ENCODE measurements at regions not wholly inside any gene's neighbourhood (a gene's known extent, or its start where the extent isn't known, plus 50 kb on each side); places are given as distances from the start of the nearest gene placed in this dataset.
"Not testable (repeated sequence)": the region's sequence is repeated elsewhere in the genome, so short reads cannot be mapped to it uniquely, and the experiment has no call there.

- no peak for DNase-seq (ENCODE audit: low read depth)
These were observed 619.8 kb downstream of the CCDC85A start for GRCh38 chr2:56803596-56803995.

GRCh38 chr2:56806924-56807323, 623.1 kb downstream of the CCDC85A start:
- DNase-seq (ENCODE audit: low read depth), result no peak

- no peak for DNase-seq (ENCODE audit: low read depth)
These were observed 624.1 kb downstream of the CCDC85A start for GRCh38 chr2:56807861-56808260.

- DNase-seq (ENCODE audit: low read depth), result no peak
These were observed 627.6 kb downstream of the CCDC85A start for GRCh38 chr2:56811401-56811800.

GRCh38 chr2:56812432-56812831, 628.6 kb downstream of the CCDC85A start:
- DNase-seq (ENCODE audit: low read depth), result no peak

- no peak for DNase-seq (ENCODE audit: low read depth)
These were observed 629.7 kb downstream of the CCDC85A start for GRCh38 chr2:56813490-56813889.

GRCh38 chr2:56816666-56817065, 632.9 kb downstream of the CCDC85A start:
- DNase-seq (ENCODE audit: low read depth), result no peak

GRCh38 chr2:56831780-56832179, 648.0 kb downstream of the CCDC85A start:
- no peak for DNase-seq (ENCODE audit: low read depth)

- DNase-seq (ENCODE audit: low read depth), result no peak
These were observed 650.9 kb downstream of the CCDC85A start for GRCh38 chr2:56834686-56835085.

GRCh38 chr2:56840009-56840408, 656.2 kb downstream of the CCDC85A start:
- not testable (repeated sequence) for DNase-seq (ENCODE audit: low read depth)

GRCh38 chr2:56860991-56861390, 677.2 kb downstream of the CCDC85A start:
- no peak for DNase-seq (ENCODE audit: low read depth)

- no peak for DNase-seq (ENCODE audit: low read depth)
These were observed 687.9 kb downstream of the CCDC85A start for GRCh38 chr2:56871644-56872043.

GRCh38 chr2:56874717-56875116, 690.9 kb downstream of the CCDC85A start:
- no peak for DNase-seq (ENCODE audit: low read depth)

- DNase-seq (ENCODE audit: low read depth), result no peak
These were observed 705.9 kb downstream of the CCDC85A start for GRCh38 chr2:56889738-56890137.

GRCh38 chr2:56892382-56892781, 708.6 kb downstream of the CCDC85A start:
- DNase-seq (ENCODE audit: low read depth), result no peak

- DNase-seq (ENCODE audit: low read depth), result no peak
These were observed 715.2 kb downstream of the CCDC85A start for GRCh38 chr2:56898986-56899385.

GRCh38 chr2:56912490-56912889, 728.7 kb downstream of the CCDC85A start:
- no peak for DNase-seq (ENCODE audit: low read depth)

GRCh38 chr2:56918790-56919189, 735.0 kb downstream of the CCDC85A start:
- no peak for DNase-seq (ENCODE audit: low read depth)

GRCh38 chr2:56933976-56934375, 750.2 kb downstream of the CCDC85A start:
- DNase-seq (ENCODE audit: low read depth), result no peak

GRCh38 chr2:56934866-56935265, 751.1 kb downstream of the CCDC85A start:
- no peak for DNase-seq (ENCODE audit: low read depth)

GRCh38 chr2:56940054-56940453, 756.3 kb downstream of the CCDC85A start:
- DNase-seq (ENCODE audit: low read depth), result no peak

GRCh38 chr2:56952871-56953270, 769.1 kb downstream of the CCDC85A start:
- DNase-seq (ENCODE audit: low read depth), result no peak

GRCh38 chr2:56960581-56960980, 776.8 kb downstream of the CCDC85A start:
- DNase-seq (ENCODE audit: low read depth), result no peak

GRCh38 chr2:56962673-56963072, 778.9 kb downstream of the CCDC85A start:
- no peak for DNase-seq (ENCODE audit: low read depth)

- DNase-seq (ENCODE audit: low read depth), result no peak
These were observed 785.7 kb downstream of the CCDC85A start for GRCh38 chr2:56969513-56969912.
